ENCODE measurements at regions not wholly inside any gene's neighbourhood (a gene's known extent, or its start where the extent isn't known, plus 50 kb on each side); places are given as distances from the start of the nearest gene placed in this dataset.

- Histone ChIP-seq H3K36me3 (ENCODE audit: insufficient read depth, low read length) (no peaks in the 10 kb centered on the region), H4K20me1 (ENCODE audit: insufficient read depth) (no peaks in the 10 kb centered on the region), H3K9me2 (ENCODE audit: insufficient read depth, low read length) (no peaks in the 10 kb centered on the region), H3K4me3 (ENCODE audit: low read length) (no peak overlapping the region), H3K4me2 (ENCODE audit: low read length) (no peak overlapping the region), H3K79me2 (replicated peaks; ENCODE audit: insufficient read depth, low read length) (no peaks in the 10 kb centered on the region), H3K9me3 (ENCODE audit: low read length) (no peaks in the 10 kb centered on the region), H2AFZ (ENCODE audit: low read depth, low read length) (no peak overlapping the region), H3K9ac (ENCODE audit: low read length) (no peak overlapping the region), H3K27me3 (ENCODE audit: insufficient read depth, low read depth, low read length) (no peaks in the 10 kb centered on the region), H3F3A (ENCODE audit: insufficient read depth, low read length, poor library complexity, severe bottlenecking) (no peaks in the 10 kb centered on the region), H3K27ac (ENCODE audit: low read length) (no peak overlapping the region)
- TF ChIP-seq TAF1 (IDR thresholded peaks at IDR 0.05; ENCODE audit: low read depth) (no peak), EZH2 (IDR thresholded peaks at IDR 0.05; ENCODE audit: borderline replicate concordance, insufficient read depth, low read length, poor library complexity, severe bottlenecking) (no peak)
Observed at GRCh38 chr3:5051772-5052171, 70.3 kb upstream of the ARL8B start.

- H3K27ac ChIP-seq (ENCODE audit: low read length), result no peak overlapping the region
Observed at GRCh38 chr3:5052247-5052646, 69.8 kb upstream of the ARL8B start.

More at GRCh38 chr3:5052247-5052646, 69.8 kb upstream of the ARL8B start:
- H4K20me1 ChIP-seq (ENCODE audit: insufficient read depth), result no peaks in the 10 kb centered on the region
- H2AFZ ChIP-seq (ENCODE audit: low read depth, low read length), result no peak overlapping the region
- no peaks in the 10 kb centered on the region for H3K79me2 ChIP-seq (replicated peaks; ENCODE audit: insufficient read depth, low read length)
- no peak overlapping the region for H3K4me2 ChIP-seq (ENCODE audit: low read length)
- H3K9ac ChIP-seq (ENCODE audit: low read length), result no peak overlapping the region
- TF ChIP-seq RAD21 (conservative IDR thresholded peaks at IDR 0.05), result no peak
- no peak for TF ChIP-seq CTCF (IDR thresholded peaks at IDR 0.05; ENCODE audit: poor library complexity, severe bottlenecking)
- no peak for TF ChIP-seq EP300 (conservative IDR thresholded peaks at IDR 0.05; ENCODE audit: poor library complexity, severe bottlenecking)
- TF ChIP-seq REST (IDR thresholded peaks at IDR 0.05; ENCODE audit: borderline replicate concordance), result no peak
- TF ChIP-seq POLR2AphosphoS5 (IDR thresholded peaks at IDR 0.05), result no peak
- TF ChIP-seq SMC3 (conservative IDR thresholded peaks at IDR 0.05; ENCODE audit: poor library complexity), result no peak
- TF ChIP-seq EZH2 (IDR thresholded peaks at IDR 0.05; ENCODE audit: borderline replicate concordance, insufficient read depth, low read length, poor library complexity, severe bottlenecking), result no peak
- TF ChIP-seq MXI1 (conservative IDR thresholded peaks at IDR 0.05; ENCODE audit: poor library complexity, severe bottlenecking), result no peak
- no peak for TF ChIP-seq TAF1 (IDR thresholded peaks at IDR 0.05; ENCODE audit: low read depth)
- no peaks in the 10 kb centered on the region for H3F3A ChIP-seq (ENCODE audit: insufficient read depth, low read length, poor library complexity, severe bottlenecking)
- no peak overlapping the region for H3K4me3 ChIP-seq (ENCODE audit: low read length)
- H3K36me3 ChIP-seq (ENCODE audit: insufficient read depth, low read length), result no peaks in the 10 kb centered on the region
- no peaks in the 10 kb centered on the region for H3K27me3 ChIP-seq (ENCODE audit: insufficient read depth, low read depth, low read length)
- H3K9me2 ChIP-seq (ENCODE audit: insufficient read depth, low read length), result no peaks in the 10 kb centered on the region
- no peaks in the 10 kb centered on the region for H3K9me3 ChIP-seq (ENCODE audit: low read length)

All from neural cell (in vitro differentiated cells).